ENCODE measurements at regions not wholly inside any gene's neighbourhood (a gene's known extent, or its start where the extent isn't known, plus 50 kb on each side); places are given as distances from the start of the nearest gene placed in this dataset.

- CTCF ChIA-PET (ENCODE audit: partially characterized antibody): no interaction called here
- POLR2A ChIA-PET (ENCODE audit: partially characterized antibody): no interaction called here
- no peaks in the 10 kb centered on the region for H3K27me3 ChIP-seq (ENCODE audit: insufficient read depth, low read length)
- H3K9me3 ChIP-seq (ENCODE audit: control insufficient read depth in 1 of 2, low read length in 2 of 2): no peaks in the 10 kb centered on the region
- H3K4me3 ChIP-seq (ENCODE audit: low read length in 2 of 2): no peak overlapping the region
- Mint-ChIP-seq H3K27ac (no peak overlapping the region), H3K27me3 (peaks cover 11 to 12% of the 10 kb centered on the region in 2 donors), H3K9me3 (no peaks in the 10 kb centered on the region), H3K36me3 (no peaks in the 10 kb centered on the region), H3K4me3 (no peak overlapping the region), H3K4me1 (no peaks in the 10 kb centered on the region)
- H3K27ac ChIP-seq (ENCODE audit: low read depth, low read length): no peak overlapping the region
- DNase-seq: no peak
- H3K4me1 ChIP-seq (ENCODE audit: insufficient read depth, low read length): no peaks in the 10 kb centered on the region
- intact Hi-C loops (cut with micrococcal nuclease): no loop called here
- H3K36me3 ChIP-seq (ENCODE audit: insufficient read depth, low read length): no peaks in the 10 kb centered on the region
Observed at GRCh38 chr5:66351813-66352212, 207.7 kb downstream of the SREK1 start.

- Histone ChIP-seq H3K27me3 (ENCODE audit: insufficient read depth, low read length) (no peaks in the 10 kb centered on the region), H3K9me3 (ENCODE audit: control insufficient read depth in 1 of 2, low read length in 2 of 2) (no peaks in the 10 kb centered on the region), H3K4me1 (ENCODE audit: insufficient read depth, low read length) (no peaks in the 10 kb centered on the region), H3K36me3 (ENCODE audit: insufficient read depth, low read length) (no peaks in the 10 kb centered on the region), H3K27ac (ENCODE audit: low read depth, low read length) (no peak overlapping the region), H3K4me3 (ENCODE audit: low read length in 2 of 2) (no peak overlapping the region)
- Mint-ChIP-seq H3K4me3 (no peak overlapping the region), H3K9me3 (no peaks in the 10 kb centered on the region), H3K4me1 (no peaks in the 10 kb centered on the region), H3K27me3 (peaks cover 9 to 12% of the 10 kb centered on the region in 2 donors), H3K36me3 (no peaks in the 10 kb centered on the region), H3K27ac (no peak overlapping the region)
- DNase-seq: no peak
- intact Hi-C loops (cut with micrococcal nuclease): no loop called here
- ChIA-PET CTCF (ENCODE audit: partially characterized antibody) (no interaction called here), POLR2A (ENCODE audit: partially characterized antibody) (no interaction called here)
Observed at GRCh38 chr5:66353186-66353585, 209.1 kb downstream of the SREK1 start.

GRCh38 chr5:66354422-66354821, 210.3 kb downstream of the SREK1 start:
- Mint-ChIP-seq H3K36me3 (no peaks in the 10 kb centered on the region), H3K4me1 (no peaks in the 10 kb centered on the region), H3K27me3 (peaks cover 7 to 12% of the 10 kb centered on the region in 2 donors), H3K27ac (no peak overlapping the region), H3K4me3 (no peak overlapping the region), H3K9me3 (no peaks in the 10 kb centered on the region)
- Histone ChIP-seq H3K27me3 (ENCODE audit: insufficient read depth, low read length) (no peaks in the 10 kb centered on the region), H3K27ac (ENCODE audit: low read depth, low read length) (no peak overlapping the region), H3K4me3 (ENCODE audit: low read length in 2 of 2) (no peak overlapping the region), H3K9me3 (ENCODE audit: control insufficient read depth in 1 of 2, low read length in 2 of 2) (no peaks in the 10 kb centered on the region), H3K36me3 (ENCODE audit: insufficient read depth, low read length) (no peaks in the 10 kb centered on the region), H3K4me1 (ENCODE audit: insufficient read depth, low read length) (no peaks in the 10 kb centered on the region)
- ChIA-PET POLR2A (ENCODE audit: partially characterized antibody) (no interaction called here), CTCF (ENCODE audit: partially characterized antibody) (no interaction called here)
- no peak for DNase-seq
- intact Hi-C loops (cut with micrococcal nuclease): no loop called here

- no peaks in the 10 kb centered on the region for H3K36me3 ChIP-seq (ENCODE audit: insufficient read depth, low read length)
- H3K4me3 ChIP-seq (ENCODE audit: low read length in 2 of 2): no peak overlapping the region
- CTCF ChIA-PET (ENCODE audit: partially characterized antibody): no interaction called here
- H3K4me1 ChIP-seq (ENCODE audit: insufficient read depth, low read length): no peaks in the 10 kb centered on the region
- peaks cover 7 to 14% of the 10 kb centered on the region in 2 donors for H3K27me3 Mint-ChIP-seq
- H3K4me1 Mint-ChIP-seq: no peaks in the 10 kb centered on the region
- no peak overlapping the region for H3K4me3 Mint-ChIP-seq
- H3K9me3 Mint-ChIP-seq: no peaks in the 10 kb centered on the region
- no peak overlapping the region for H3K27ac ChIP-seq (ENCODE audit: low read depth, low read length)
- no peaks in the 10 kb centered on the region for H3K27me3 ChIP-seq (ENCODE audit: insufficient read depth, low read length)
- H3K9me3 ChIP-seq (ENCODE audit: control insufficient read depth in 1 of 2, low read length in 2 of 2): no peaks in the 10 kb centered on the region
- intact Hi-C loops (cut with micrococcal nuclease): no loop called here
- no peak for DNase-seq
- no peaks in the 10 kb centered on the region for H3K36me3 Mint-ChIP-seq
- POLR2A ChIA-PET (ENCODE audit: partially characterized antibody): no interaction called here
- no peak overlapping the region for H3K27ac Mint-ChIP-seq
Observed at GRCh38 chr5:66356011-66356565, 212.0 kb downstream of the SREK1 start.

- no peaks in the 10 kb centered on the region for H3K9me3 Mint-ChIP-seq
- H3K27ac ChIP-seq (ENCODE audit: low read depth, low read length): no peak overlapping the region
- no peaks in the 10 kb centered on the region for H3K4me1 ChIP-seq (ENCODE audit: insufficient read depth, low read length)
- no peaks in the 10 kb centered on the region for H3K36me3 ChIP-seq (ENCODE audit: insufficient read depth, low read length)
- CTCF ChIA-PET (ENCODE audit: partially characterized antibody): interaction anchor here (1.0 to 1.6 kb wide), 3 partner anchors 15 to 53 kb away, joined by 3 to 5 read pairs (median 3); no protein-coding TSS in a partner anchor
- no peak overlapping the region for H3K4me3 ChIP-seq (ENCODE audit: low read length in 2 of 2)
- POLR2A ChIA-PET (ENCODE audit: partially characterized antibody): no interaction called here
- no peaks in the 10 kb centered on the region for H3K36me3 Mint-ChIP-seq
- no peak for DNase-seq
- H3K9me3 ChIP-seq (ENCODE audit: control insufficient read depth in 1 of 2, low read length in 2 of 2): no peaks in the 10 kb centered on the region
- no peaks in the 10 kb centered on the region for H3K27me3 ChIP-seq (ENCODE audit: insufficient read depth, low read length)
- H3K27me3 Mint-ChIP-seq: peaks cover 11 to 12% of the 10 kb centered on the region in 2 donors
- no peak overlapping the region for H3K4me3 Mint-ChIP-seq
- H3K4me1 Mint-ChIP-seq: no peaks in the 10 kb centered on the region
- intact Hi-C loops (cut with micrococcal nuclease): no loop called here
- no peak overlapping the region for H3K27ac Mint-ChIP-seq
Observed at GRCh38 chr5:66358741-66359140, 214.6 kb downstream of the SREK1 start.

GRCh38 chr5:66361070-66361469, 217.0 kb downstream of the SREK1 start:
- Mint-ChIP-seq H3K27ac (no peak overlapping the region), H3K27me3 (peaks cover 7% of the 10 kb centered on the region in 2 donors), H3K36me3 (no peaks in the 10 kb centered on the region), H3K4me3 (no peak overlapping the region), H3K9me3 (no peaks in the 10 kb centered on the region), H3K4me1 (no peaks in the 10 kb centered on the region)
- ChIA-PET POLR2A (ENCODE audit: partially characterized antibody) (no interaction called here), CTCF (ENCODE audit: partially characterized antibody) (no interaction called here)
- intact Hi-C loops (cut with micrococcal nuclease): no loop called here
- Histone ChIP-seq H3K27me3 (ENCODE audit: insufficient read depth, low read length) (no peaks in the 10 kb centered on the region), H3K4me1 (ENCODE audit: insufficient read depth, low read length) (no peaks in the 10 kb centered on the region), H3K27ac (ENCODE audit: low read depth, low read length) (no peak overlapping the region), H3K4me3 (ENCODE audit: low read length in 2 of 2) (no peak overlapping the region), H3K36me3 (ENCODE audit: insufficient read depth, low read length) (no peaks in the 10 kb centered on the region), H3K9me3 (ENCODE audit: control insufficient read depth in 1 of 2, low read length in 2 of 2) (no peaks in the 10 kb centered on the region)
- no peak for DNase-seq

- DNase-seq: no peak
- Mint-ChIP-seq H3K4me1 (no peaks in the 10 kb centered on the region), H3K9me3 (peaks cover 0 to 2% (median 0%) of the 10 kb centered on the region in 8 donors), H3K27me3 (peaks cover 7% of the 10 kb centered on the region in 2 donors), H3K36me3 (no peaks in the 10 kb centered on the region), H3K27ac (no peak overlapping the region), H3K4me3 (no peak overlapping the region)
- Histone ChIP-seq H3K4me3 (ENCODE audit: low read length in 2 of 2) (no peak overlapping the region), H3K36me3 (ENCODE audit: insufficient read depth, low read length) (no peaks in the 10 kb centered on the region), H3K9me3 (ENCODE audit: control insufficient read depth in 1 of 2, low read length in 2 of 2) (no peaks in the 10 kb centered on the region), H3K27me3 (ENCODE audit: insufficient read depth, low read length) (no peaks in the 10 kb centered on the region), H3K4me1 (ENCODE audit: insufficient read depth, low read length) (no peaks in the 10 kb centered on the region), H3K27ac (ENCODE audit: low read depth, low read length) (no peak overlapping the region)
- intact Hi-C loops (cut with micrococcal nuclease): no loop called here
- ChIA-PET CTCF (ENCODE audit: partially characterized antibody) (no interaction called here), POLR2A (ENCODE audit: partially characterized antibody) (no interaction called here)
Observed at GRCh38 chr5:66362046-66362445, 217.9 kb downstream of the SREK1 start.

- peaks cover 7% of the 10 kb centered on the region in 2 donors for H3K27me3 Mint-ChIP-seq
- intact Hi-C loops (cut with micrococcal nuclease): no loop called here
Observed at GRCh38 chr5:66362687-66363086, 218.6 kb downstream of the SREK1 start.

More at GRCh38 chr5:66362687-66363086, 218.6 kb downstream of the SREK1 start:
- Histone ChIP-seq H3K36me3 (ENCODE audit: insufficient read depth, low read length) (no peaks in the 10 kb centered on the region), H3K9me3 (ENCODE audit: control insufficient read depth in 1 of 2, low read length in 2 of 2) (no peaks in the 10 kb centered on the region), H3K4me1 (ENCODE audit: insufficient read depth, low read length) (no peaks in the 10 kb centered on the region), H3K27ac (ENCODE audit: low read depth, low read length) (no peak overlapping the region), H3K4me3 (ENCODE audit: low read length in 2 of 2) (no peak overlapping the region), H3K27me3 (ENCODE audit: insufficient read depth, low read length) (no peaks in the 10 kb centered on the region)
- Mint-ChIP-seq H3K4me3 (no peak overlapping the region), H3K4me1 (no peaks in the 10 kb centered on the region), H3K27ac (no peak overlapping the region), H3K36me3 (no peaks in the 10 kb centered on the region), H3K9me3 (peaks cover 0 to 3% (median 0%) of the 10 kb centered on the region in 8 donors)
- ChIA-PET POLR2A (ENCODE audit: partially characterized antibody) (no interaction called here), CTCF (ENCODE audit: partially characterized antibody) (no interaction called here)
- no peak for DNase-seq

All from CD4-positive, alpha-beta memory T cell (primary cell).